ENCODE measurements at regions not wholly inside any gene's neighbourhood (a gene's known extent, or its start where the extent isn't known, plus 50 kb on each side); places are given as distances from the start of the nearest gene placed in this dataset.

- intact Hi-C loops (cut with micrococcal nuclease; ENCODE audit: unreplicated experiment) (no loop called here), in situ Hi-C loops (cut with HindIII; ENCODE audit: low pct_unique_long_range_greater_than_20kb, low sequenced_read_pairs) (no loop called here)
- H3K27me3 ChIP-seq (ENCODE audit: control insufficient read depth, insufficient read depth, low read length) = no peaks in the 10 kb centered on the region
- H3K4me3 ChIP-seq (ENCODE audit: low read depth in 2 of 2, low read length in 2 of 2) = no peak overlapping the region
- no peak for DNase-seq (ENCODE audit: low read depth, low spot score)
- no peak overlapping the region for H3K27ac ChIP-seq (ENCODE audit: low read length)
- no peaks in the 10 kb centered on the region for H3K36me3 ChIP-seq (ENCODE audit: control insufficient read depth, insufficient read depth, low read length)
- ChIA-PET CTCF (no interaction called here), POLR2A (no interaction called here)
- no TSS peak for BruUV-seq (replicated peaks)
- H3K9me3 ChIP-seq (ENCODE audit: control insufficient read depth, insufficient read depth, low read depth, low read length) = no peaks in the 10 kb centered on the region
- TF ChIP-seq TCF7L2 (IDR thresholded peaks at IDR 0.05; ENCODE audit: low read depth, low read length) (no peak), POLR2AphosphoS5 (IDR thresholded peaks at IDR 0.05; ENCODE audit: low read depth, low read length) (no peak), REST (IDR thresholded peaks at IDR 0.05; ENCODE audit: insufficient read depth in 1 of 2, low read depth in 2 of 2, low read length in 1 of 2) (no peak), SIN3A (IDR thresholded peaks at IDR 0.05; ENCODE audit: borderline replicate concordance, insufficient read depth, low read depth, low read length) (no peak), CTCF (IDR thresholded peaks at IDR 0.05) (no peak)
- ATAC-seq = no peak
- H3K4me1 ChIP-seq (ENCODE audit: control insufficient read depth, insufficient read depth, low read length) = no peaks in the 10 kb centered on the region
Measured at GRCh38 chr4:32689518-32689917, 1969.3 kb downstream of the PCDH7 start.

- Histone ChIP-seq H3K27ac (ENCODE audit: low read length) (no peak overlapping the region), H3K36me3 (ENCODE audit: control insufficient read depth, insufficient read depth, low read length) (no peaks in the 10 kb centered on the region), H3K9me3 (ENCODE audit: control insufficient read depth, insufficient read depth, low read depth, low read length) (no peaks in the 10 kb centered on the region), H3K4me3 (ENCODE audit: low read depth in 2 of 2, low read length in 2 of 2) (no peak overlapping the region), H3K27me3 (ENCODE audit: control insufficient read depth, insufficient read depth, low read length) (no peaks in the 10 kb centered on the region), H3K4me1 (ENCODE audit: control insufficient read depth, insufficient read depth, low read length) (no peaks in the 10 kb centered on the region)
- intact Hi-C loops (cut with micrococcal nuclease; ENCODE audit: unreplicated experiment) (no loop called here), in situ Hi-C loops (cut with HindIII; ENCODE audit: low pct_unique_long_range_greater_than_20kb, low sequenced_read_pairs) (no loop called here)
- ATAC-seq = no peak
- ChIA-PET CTCF (no interaction called here), POLR2A (no interaction called here)
- BruUV-seq (replicated peaks) = no TSS peak
- TF ChIP-seq CTCF (IDR thresholded peaks at IDR 0.05) = no peak; the same call in 1 of the 2 replicates
- TF ChIP-seq POLR2AphosphoS5 (IDR thresholded peaks at IDR 0.05; ENCODE audit: low read depth, low read length) = no peak
- no peak for TF ChIP-seq TCF7L2 (IDR thresholded peaks at IDR 0.05; ENCODE audit: low read depth, low read length)
- no peak for TF ChIP-seq REST (IDR thresholded peaks at IDR 0.05; ENCODE audit: insufficient read depth in 1 of 2, low read depth in 2 of 2, low read length in 1 of 2)
- no peak for TF ChIP-seq SIN3A (IDR thresholded peaks at IDR 0.05; ENCODE audit: borderline replicate concordance, insufficient read depth, low read depth, low read length)
- DNase-seq (ENCODE audit: low read depth, low spot score) = no peak
Measured at GRCh38 chr4:32697281-32697814, 1977.2 kb downstream of the PCDH7 start.

All from Panc1 (cell line).